ENCODE measurements at regions not wholly inside any gene's neighbourhood (a gene's known extent, or its start where the extent isn't known, plus 50 kb on each side); places are given as distances from the start of the nearest gene placed in this dataset.

DNA sequence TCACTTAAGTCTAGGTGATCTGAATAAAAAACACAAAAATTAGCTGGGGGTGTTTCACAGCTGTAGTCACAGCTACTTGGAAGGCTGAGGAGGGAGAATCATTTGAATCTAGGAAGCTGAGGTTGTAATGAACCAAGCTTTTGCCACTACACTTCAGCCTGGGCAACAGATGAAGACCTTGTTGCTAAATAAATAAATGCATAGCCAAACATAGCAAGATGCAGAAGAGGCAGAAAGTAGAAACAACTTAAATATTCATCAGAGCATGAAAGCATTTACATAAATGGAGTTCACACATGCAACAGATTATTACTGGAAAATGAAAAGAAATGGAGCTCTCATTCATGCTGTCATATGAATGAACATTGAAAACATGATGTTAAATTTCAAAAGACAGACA lies 348.9 kb upstream of the HSFY2 start:
- no peak for ATAC-seq (ENCODE audit: low read depth)
- no peaks in the 10 kb centered on the region for H3K79me2 ChIP-seq (ENCODE audit: control insufficient read depth, insufficient read depth, low read length)
- H3K27ac Mint-ChIP-seq = no peak overlapping the region
- ChIA-PET CTCF (no interaction called here), POLR2A (no interaction called here)
- no peak for DNase-seq
- H2AFZ ChIP-seq (ENCODE audit: insufficient read depth, low read depth, low read length, poor library complexity, severe bottlenecking) = no peak overlapping the region
- H3K36me3 ChIP-seq (replicated peaks in 1 of 2; ENCODE audit: control extremely low read depth in 1 of 2, control insufficient read depth in 1 of 2, extremely low read depth in 1 of 2, insufficient read depth in 2 of 2, low read length in 1 of 2) = no peaks in the 10 kb centered on the region
- H3K9me3 Mint-ChIP-seq (ENCODE audit: insufficient read depth) = no peaks in the 10 kb centered on the region
- intact Hi-C loops (cut with micrococcal nuclease) = no loop called here
- no peaks in the 10 kb centered on the region for H3K27me3 ChIP-seq (replicated peaks in 1 of 4; ENCODE audit: control extremely low read depth in 1 of 4, control insufficient read depth in 3 of 4, insufficient read depth in 4 of 4, low read length in 3 of 4)
- peaks cover 3% of the 10 kb centered on the region for H3K27me3 Mint-ChIP-seq
- peaks cover 5% of the 10 kb centered on the region for H3K4me1 Mint-ChIP-seq
- no peaks in the 10 kb centered on the region for H3K9me3 ChIP-seq (ENCODE audit: control extremely low read depth in 1 of 3, control insufficient read depth in 2 of 3, insufficient read depth in 1 of 3, low read length in 2 of 3)
- no peak overlapping the region for H3K4me3 Mint-ChIP-seq
- no peak overlapping the region for H3K4me3 ChIP-seq (ENCODE audit: control extremely low read depth in 1 of 5, extremely low read depth in 1 of 5, insufficient read depth in 1 of 5, low read depth in 2 of 5, low read length in 4 of 5)
- TF ChIP-seq, protein P1, sequence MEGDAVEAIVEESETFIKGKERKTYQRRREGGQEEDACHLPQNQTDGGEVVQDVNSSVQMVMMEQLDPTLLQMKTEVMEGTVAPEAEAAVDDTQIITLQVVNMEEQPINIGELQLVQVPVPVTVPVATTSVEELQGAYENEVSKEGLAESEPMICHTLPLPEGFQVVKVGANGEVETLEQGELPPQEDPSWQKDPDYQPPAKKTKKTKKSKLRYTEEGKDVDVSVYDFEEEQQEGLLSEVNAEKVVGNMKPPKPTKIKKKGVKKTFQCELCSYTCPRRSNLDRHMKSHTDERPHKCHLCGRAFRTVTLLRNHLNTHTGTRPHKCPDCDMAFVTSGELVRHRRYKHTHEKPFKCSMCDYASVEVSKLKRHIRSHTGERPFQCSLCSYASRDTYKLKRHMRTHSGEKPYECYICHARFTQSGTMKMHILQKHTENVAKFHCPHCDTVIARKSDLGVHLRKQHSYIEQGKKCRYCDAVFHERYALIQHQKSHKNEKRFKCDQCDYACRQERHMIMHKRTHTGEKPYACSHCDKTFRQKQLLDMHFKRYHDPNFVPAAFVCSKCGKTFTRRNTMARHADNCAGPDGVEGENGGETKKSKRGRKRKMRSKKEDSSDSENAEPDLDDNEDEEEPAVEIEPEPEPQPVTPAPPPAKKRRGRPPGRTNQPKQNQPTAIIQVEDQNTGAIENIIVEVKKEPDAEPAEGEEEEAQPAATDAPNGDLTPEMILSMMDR (IDR thresholded peaks at IDR 0.05) = no peak
- no peak for TF ChIP-seq EZH2 (IDR thresholded peaks at IDR 0.05; ENCODE audit: borderline replicate concordance, insufficient read depth, low read depth, low read length, poor library complexity, severe bottlenecking)
- H4K20me1 ChIP-seq (ENCODE audit: control insufficient read depth, insufficient read depth, low read length, poor library complexity, severe bottlenecking) = no peaks in the 10 kb centered on the region
- no peak overlapping the region for H3K27ac ChIP-seq (ENCODE audit: low read length in 2 of 2)
- H3K9ac ChIP-seq (ENCODE audit: low read length) = no peak overlapping the region
- no peak overlapping the region for H3K4me2 ChIP-seq (replicated peaks; ENCODE audit: low read depth, low read length, poor library complexity, severe bottlenecking)
- peaks cover 0 to 5% of the 10 kb centered on the region in 2 donors for H3K4me1 ChIP-seq (ENCODE audit: control insufficient read depth in 2 of 2, insufficient read depth in 2 of 2, low read length in 2 of 2)

DNA sequence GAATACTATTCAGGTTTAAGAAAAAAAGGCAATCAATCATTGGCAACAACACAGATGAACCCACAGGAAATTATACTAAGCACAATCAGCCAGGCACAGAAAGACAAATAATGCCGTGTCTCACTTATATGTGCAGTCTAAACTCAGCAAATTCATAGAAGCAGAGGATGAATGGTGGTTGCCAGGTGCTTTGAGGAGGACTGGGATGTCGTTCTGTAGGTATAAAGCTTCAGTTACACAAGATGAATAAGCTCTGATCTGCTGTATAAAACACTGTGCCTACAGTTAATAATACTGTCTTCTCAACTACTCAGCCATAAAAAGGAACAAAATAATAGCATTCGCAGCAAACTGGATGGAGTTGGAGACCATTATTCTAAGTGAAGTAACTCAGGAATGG lies 324.8 kb upstream of the HSFY2 start:
- Histone ChIP-seq H3K27ac (ENCODE audit: low read length in 2 of 2) (no peak overlapping the region), H3K79me2 (ENCODE audit: control insufficient read depth, insufficient read depth, low read length) (no peaks in the 10 kb centered on the region), H3K9ac (ENCODE audit: low read length) (no peak overlapping the region), H4K20me1 (ENCODE audit: control insufficient read depth, insufficient read depth, low read length, poor library complexity, severe bottlenecking) (no peaks in the 10 kb centered on the region), H3K4me3 (ENCODE audit: control extremely low read depth in 1 of 5, extremely low read depth in 1 of 5, insufficient read depth in 1 of 5, low read depth in 2 of 5, low read length in 4 of 5) (no peak overlapping the region), H3K36me3 (replicated peaks in 1 of 2; ENCODE audit: control extremely low read depth in 1 of 2, control insufficient read depth in 1 of 2, extremely low read depth in 1 of 2, insufficient read depth in 2 of 2, low read length in 1 of 2) (no peaks in the 10 kb centered on the region), H3K4me2 (replicated peaks; ENCODE audit: low read depth, low read length, poor library complexity, severe bottlenecking) (no peak overlapping the region), H3K27me3 (replicated peaks in 1 of 4; ENCODE audit: control extremely low read depth in 1 of 4, control insufficient read depth in 3 of 4, insufficient read depth in 4 of 4, low read length in 3 of 4) (no peaks in the 10 kb centered on the region), H3K4me1 (ENCODE audit: control insufficient read depth in 2 of 2, insufficient read depth in 2 of 2, low read length in 2 of 2) (no peaks in the 10 kb centered on the region), H3K9me3 (ENCODE audit: control extremely low read depth in 1 of 3, control insufficient read depth in 2 of 3, insufficient read depth in 1 of 3, low read length in 2 of 3) (no peaks in the 10 kb centered on the region), H2AFZ (ENCODE audit: insufficient read depth, low read depth, low read length, poor library complexity, severe bottlenecking) (no peak overlapping the region)
- H3K27ac Mint-ChIP-seq = no peak overlapping the region
- H3K4me1 Mint-ChIP-seq = no peaks in the 10 kb centered on the region
- intact Hi-C loops (cut with micrococcal nuclease) = no loop called here
- POLR2A ChIA-PET = no interaction called here
- DNase-seq (no peak), ATAC-seq (ENCODE audit: low read depth) (no peak)
- no peak overlapping the region for H3K4me3 Mint-ChIP-seq
- no peaks in the 10 kb centered on the region for H3K27me3 Mint-ChIP-seq
- CTCF ChIA-PET = no interaction called here
- no peak for TF ChIP-seq EZH2 (IDR thresholded peaks at IDR 0.05; ENCODE audit: borderline replicate concordance, insufficient read depth, low read depth, low read length, poor library complexity, severe bottlenecking)
- TF ChIP-seq, protein P1 (IDR thresholded peaks at IDR 0.05) = no peak
- no CpG with 5 or more reads among the region's 3 CpGs for WGBS (ENCODE audit: insufficient coverage)
- H3K9me3 Mint-ChIP-seq (ENCODE audit: insufficient read depth) = no peaks in the 10 kb centered on the region
